ENCODE measurements at regions not wholly inside any gene's neighbourhood (a gene's known extent, or its start where the extent isn't known, plus 50 kb on each side); places are given as distances from the start of the nearest gene placed in this dataset.

DNA sequence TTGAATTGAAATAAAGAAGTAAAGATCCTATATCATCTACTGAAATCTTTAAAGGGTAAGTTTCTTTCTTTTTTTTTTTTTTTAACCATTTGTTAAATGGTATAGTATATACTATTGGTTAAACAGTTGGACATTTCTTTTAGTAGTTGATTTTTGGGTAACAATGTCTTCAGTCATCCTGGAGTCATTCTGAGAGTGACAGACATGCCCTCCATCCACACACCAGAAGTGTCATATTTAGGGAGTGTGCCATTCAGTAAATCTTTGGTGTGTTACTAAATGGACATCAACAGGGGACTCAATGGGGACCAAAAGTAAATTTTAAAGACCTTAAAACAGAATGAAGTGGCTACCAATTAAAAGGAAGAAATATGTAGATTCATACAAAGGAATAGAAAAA lies 50.8 kb upstream of the SLC39A10 start:
- no peak for DNase-seq

DNA sequence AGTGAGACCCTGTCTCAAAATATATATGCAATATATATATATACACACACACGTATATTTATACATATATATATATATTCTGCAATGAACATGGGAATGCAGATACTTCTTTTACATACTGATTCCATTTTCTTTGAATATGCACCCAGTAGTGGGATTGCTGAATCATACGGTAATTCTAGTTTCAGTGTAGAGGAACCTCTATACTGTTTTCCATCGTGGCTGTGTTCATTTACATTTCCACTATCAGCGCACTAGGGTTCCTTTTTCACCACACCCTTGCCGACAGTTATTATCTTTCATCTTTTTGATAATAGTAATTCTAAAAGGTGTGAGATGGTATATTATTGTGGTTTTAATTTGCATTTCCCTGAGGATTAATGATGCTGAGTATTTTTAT lies 52.3 kb upstream of the SLC39A10 start:
- no peak for DNase-seq

GRCh38 chr2:195603998-195604397 lies 53.0 kb upstream of the SLC39A10 start:
- no peak for DNase-seq

DNA sequence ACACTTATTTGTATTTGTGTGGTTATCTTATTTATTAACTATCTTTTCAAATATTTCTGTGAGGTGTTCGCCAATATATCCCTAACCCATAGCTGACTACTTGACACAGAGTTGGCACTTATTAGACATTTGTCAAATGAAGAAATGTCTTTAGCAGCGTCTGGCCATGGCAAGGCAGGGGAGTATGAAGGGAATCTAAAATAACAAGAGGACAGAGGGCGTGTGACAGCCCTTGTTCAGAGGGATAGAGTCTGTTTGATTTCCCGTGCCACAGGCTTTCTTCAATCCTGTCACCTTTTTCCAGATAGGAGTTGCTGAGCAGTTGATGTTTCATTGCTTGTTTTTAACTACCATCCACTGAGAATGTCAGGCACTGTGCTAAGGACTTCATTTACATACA lies 53.6 kb upstream of the SLC39A10 start:
- DNase-seq, result no peak

- DNase-seq, result no peak
Observed at GRCh38 chr2:195602687-195603086, 54.3 kb upstream of the SLC39A10 start.

GRCh38 chr2:195601361-195601760 lies 55.7 kb upstream of the SLC39A10 start:
- DNase-seq, result no peak

- DNase-seq, result no peak
Observed at GRCh38 chr2:195600778-195601177, 56.2 kb upstream of the SLC39A10 start.

DNA sequence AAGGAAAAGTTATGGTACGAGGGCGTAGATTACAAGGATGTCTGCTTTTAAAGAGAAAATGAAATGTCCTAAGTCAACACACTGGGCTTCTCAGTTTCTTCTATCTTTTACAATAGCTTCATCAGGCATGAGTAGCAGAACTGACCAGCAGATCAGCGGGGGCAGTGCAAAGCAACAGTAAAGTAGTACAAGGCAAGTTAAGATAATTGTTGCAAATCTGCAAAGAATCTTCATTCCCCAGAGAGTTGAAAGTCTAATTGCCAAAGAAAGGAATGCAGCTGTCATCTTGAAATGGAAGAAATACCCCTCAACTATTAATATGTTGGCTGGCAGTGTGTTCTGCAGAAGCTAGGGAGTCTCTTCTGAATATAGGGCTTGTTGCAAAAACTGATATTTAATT lies 60.2 kb upstream of the SLC39A10 start:
- no peak for DNase-seq

DNA sequence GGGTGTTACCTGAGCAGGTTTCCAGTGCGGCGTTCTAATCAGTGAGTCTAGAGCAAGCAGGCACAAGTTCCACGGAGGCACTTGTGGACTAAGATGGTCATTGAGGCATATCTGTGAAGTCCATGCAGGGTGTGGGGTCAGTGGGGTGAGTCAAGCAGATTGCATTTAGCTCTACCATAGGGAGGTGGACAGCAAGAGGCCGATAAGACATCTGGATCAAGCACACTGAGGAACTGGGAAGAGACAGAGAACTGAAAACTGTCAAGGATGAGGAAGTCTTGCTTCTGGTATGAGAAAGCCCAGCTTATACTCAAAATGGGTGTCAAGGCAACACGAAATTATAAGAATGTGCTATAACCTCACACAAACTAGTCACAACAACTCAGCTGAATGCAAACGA lies 61.2 kb upstream of the SLC39A10 start:
- DNase-seq, result no peak

- DNase-seq, result no peak
Observed at GRCh38 chr2:195594919-195595694, 61.9 kb upstream of the SLC39A10 start.

DNA sequence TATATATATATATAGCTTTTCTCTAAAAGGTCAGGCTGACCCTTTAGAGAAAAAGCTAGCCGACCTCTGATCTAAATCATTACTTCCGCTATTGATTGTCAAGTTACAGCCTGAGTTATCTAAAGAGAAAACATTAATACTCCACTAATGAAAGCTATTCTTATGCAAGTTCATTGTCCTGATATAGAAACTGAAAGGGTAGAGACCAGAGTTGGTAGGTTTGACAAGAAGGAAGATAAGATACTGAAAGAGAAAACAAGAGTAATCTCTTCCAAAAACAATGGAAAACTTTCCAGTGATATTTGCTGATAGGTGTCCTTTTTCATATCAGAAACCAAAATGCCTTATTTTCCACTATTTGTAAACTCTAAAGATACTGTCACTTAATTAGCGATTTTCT lies 62.8 kb upstream of the SLC39A10 start:
- DNase-seq, result no peak

DNA sequence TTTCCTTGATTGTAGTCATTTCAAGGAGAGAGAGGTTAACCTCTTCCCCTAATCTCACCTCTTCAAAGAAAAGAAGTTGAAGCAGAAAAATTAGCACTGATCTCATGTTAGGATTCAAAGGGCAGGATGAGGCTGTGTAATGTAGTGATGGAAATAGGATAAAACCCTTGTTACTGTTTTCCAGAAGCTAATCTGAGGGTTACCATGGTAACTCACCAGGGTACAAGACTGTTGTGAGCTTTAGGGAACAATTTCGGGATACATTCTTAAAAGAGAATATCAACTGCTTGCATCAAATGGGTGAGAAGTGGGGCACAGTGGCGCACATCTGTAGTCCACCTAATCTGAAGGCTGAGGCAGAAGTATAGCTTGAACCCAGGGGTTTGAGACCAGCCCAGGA lies 64.9 kb upstream of the SLC39A10 start:
- no peak for DNase-seq

- DNase-seq, result no peak
Observed at GRCh38 chr2:195590861-195591205, 66.2 kb upstream of the SLC39A10 start.

DNA sequence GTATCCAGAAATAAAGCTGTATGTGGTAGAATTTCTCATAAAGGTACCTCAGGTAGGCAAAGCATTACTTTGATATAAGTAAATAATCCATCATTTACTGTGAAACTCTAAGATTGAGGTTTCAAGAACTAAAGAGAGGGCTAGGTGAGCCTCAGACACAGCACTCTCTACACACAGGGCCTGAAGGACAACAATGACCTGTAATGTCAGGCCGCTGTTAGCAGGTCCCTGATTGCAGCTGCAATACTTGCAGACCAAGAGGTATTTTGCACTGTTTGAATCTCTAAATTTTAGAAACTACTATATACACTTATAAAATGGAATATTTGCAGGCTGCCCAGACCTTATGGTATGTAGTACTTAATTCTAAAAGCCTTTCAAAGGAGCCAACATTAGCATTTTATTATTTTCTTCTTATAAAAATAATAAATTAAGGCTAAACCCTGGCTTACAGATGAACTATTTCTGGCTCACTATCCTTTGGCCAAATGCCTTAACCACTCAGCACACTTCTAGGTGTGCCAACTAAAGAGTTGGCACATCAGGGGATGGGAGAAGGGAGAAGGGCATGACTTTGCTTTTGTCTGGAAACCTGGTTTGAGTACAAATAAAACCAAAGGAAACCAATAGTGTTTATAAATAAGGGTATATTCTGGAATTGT lies 66.7 kb upstream of the SLC39A10 start:
- DNase-seq, result no peak

DNA sequence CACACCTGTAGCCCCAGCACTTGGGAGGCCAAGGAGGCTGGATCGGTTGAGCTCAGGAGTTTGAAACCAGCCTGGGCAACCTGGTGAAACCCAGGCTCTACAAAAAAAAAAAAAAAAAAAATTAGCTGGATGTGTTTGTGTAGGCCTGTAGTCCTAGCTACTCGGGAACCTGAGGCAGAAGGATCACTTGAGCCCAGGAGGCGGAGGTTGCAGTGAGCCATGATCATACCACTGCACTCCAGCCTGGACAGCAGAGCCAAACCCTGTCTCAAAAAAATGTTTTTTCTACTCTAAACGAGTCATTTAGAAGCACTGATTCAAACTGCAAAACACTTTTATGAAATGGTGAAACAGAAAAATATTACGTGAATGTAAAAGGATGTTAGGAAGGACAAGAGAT lies 69.1 kb upstream of the SLC39A10 start:
- no peak for DNase-seq

DNA sequence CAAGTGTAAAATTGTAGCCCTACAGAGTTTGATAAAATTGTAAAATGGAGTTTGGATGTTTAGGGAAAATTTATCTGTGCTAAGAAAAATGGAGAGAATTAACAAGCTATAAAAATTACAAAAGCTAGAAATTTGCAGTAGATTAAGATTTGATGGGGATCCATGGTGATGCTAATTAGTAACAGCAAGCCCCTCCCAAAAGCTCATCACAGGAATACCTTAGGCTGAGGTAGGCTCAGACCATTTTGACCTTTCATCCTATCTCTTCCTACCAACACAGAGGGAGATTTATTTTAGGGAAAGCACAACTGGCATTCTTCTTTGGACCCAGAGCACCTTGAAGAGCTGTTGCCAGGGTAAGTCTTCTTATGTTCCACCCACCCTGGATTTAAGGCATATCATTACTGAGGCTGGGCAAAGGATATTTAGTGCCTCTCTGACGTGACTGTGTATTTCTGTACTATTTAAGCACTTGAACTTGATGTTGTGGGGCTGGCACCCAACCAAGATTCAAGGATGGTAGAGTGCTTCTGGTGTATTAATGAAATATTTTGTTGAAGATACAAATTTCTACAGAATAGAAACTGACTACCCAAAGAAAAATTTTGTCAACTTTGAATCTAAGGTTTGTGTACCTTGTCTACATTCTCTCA lies 70.8 kb upstream of the SLC39A10 start:
- no peak for DNase-seq

DNA sequence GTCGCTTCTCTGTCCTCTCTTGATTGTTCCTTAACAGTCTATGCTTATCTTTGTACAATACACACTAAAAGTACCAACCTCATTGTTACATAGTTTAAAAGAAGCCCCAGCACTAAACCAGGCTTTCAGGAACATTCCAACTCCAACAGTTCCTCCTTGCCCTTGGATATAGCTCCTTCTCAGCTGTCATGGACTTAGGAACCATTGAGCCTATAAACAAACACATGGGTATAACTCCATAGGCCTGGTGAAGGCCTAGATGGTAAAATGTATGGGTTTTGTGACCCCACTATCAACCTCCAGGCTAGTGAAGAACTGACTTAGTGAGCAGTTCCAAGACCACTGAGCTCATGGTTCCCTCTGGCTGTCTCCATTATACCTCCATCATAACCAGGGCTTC lies 74.8 kb upstream of the SLC39A10 start:
- no peak for DNase-seq

- DNase-seq, result no peak
Observed at GRCh38 chr2:195579776-195580555, 77.1 kb upstream of the SLC39A10 start.

GRCh38 chr2:195575879-195576401 lies 81.1 kb upstream of the SLC39A10 start:
- no peak for DNase-seq

- no peak for DNase-seq
Observed at GRCh38 chr2:195575016-195575415, 82.0 kb upstream of the SLC39A10 start.

DNA sequence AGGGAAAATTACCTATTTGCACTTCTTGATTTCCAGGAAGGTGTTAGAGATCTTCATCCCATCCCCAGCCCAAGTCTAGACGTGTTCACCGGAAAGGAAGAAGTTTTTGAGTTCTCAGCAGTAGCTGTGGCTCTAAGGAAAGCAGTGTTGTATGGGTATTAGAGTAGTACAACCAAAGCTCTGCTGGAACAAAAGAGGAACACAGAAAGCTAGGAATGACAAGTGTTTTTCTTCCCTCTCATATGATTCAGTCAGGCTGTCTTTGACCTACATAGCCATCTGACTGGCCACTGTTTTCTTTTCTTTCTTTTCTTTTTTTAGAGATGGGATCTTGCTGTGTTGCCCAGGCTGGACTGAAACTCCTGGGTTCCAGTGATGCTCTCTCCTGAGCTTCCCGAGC lies 82.7 kb upstream of the SLC39A10 start:
- no peak for DNase-seq

- no peak for DNase-seq
Observed at GRCh38 chr2:195572895-195573683, 83.9 kb upstream of the SLC39A10 start.

All from NCI-H1436 (cell line).